ENCODE measurements at regions not wholly inside any gene's neighbourhood (a gene's known extent, or its start where the extent isn't known, plus 50 kb on each side); places are given as distances from the start of the nearest gene placed in this dataset. TPM values are rescaled to one million over a fixed set of nuclear protein-coding genes. Genes with fewer than 3 reads are reported as not detected.

Small RNAs in the stretch of these regions (small RNA-seq; reads per million reads assigned to genes)
- gene RNU6-1066P (ENCODE audit: insufficient read depth): not detected

Measured in mesendoderm (in vitro differentiated cells).